Peyer's patch (tissue), 4 donors: ENCODE measurements at regions not wholly inside any gene's neighbourhood (a gene's known extent, or its start where the extent isn't known, plus 50 kb on each side); places are given as distances from the start of the nearest gene placed in this dataset.

Experiments
- POLR2A ChIP-seq, 2 donors: fragments of 450-650 bp; IDR thresholded peaks; one replicate each; pipeline ENCODE4 v1.5.1; 2017; ENCODE audit warnings: antibody characterized with exemption in 2 of 2, mild to moderate bottlenecking in 2 of 2, moderate library complexity in 2 of 2
- TF ChIP-seq, protein P1 (sequence below), 6 experiments: fragments of 450-650 bp in 4 of 6; fragments of 200-600 bp in 2 of 6; sonication (generic) in 1 of 6; IDR thresholded peaks; one replicate each; pipeline ENCODE4 v1.5.1; 2017 to 2019; ENCODE audit warnings: antibody characterized with exemption in 6 of 6, mild to moderate bottlenecking in 3 of 6, moderate library complexity in 1 of 6

DNA sequence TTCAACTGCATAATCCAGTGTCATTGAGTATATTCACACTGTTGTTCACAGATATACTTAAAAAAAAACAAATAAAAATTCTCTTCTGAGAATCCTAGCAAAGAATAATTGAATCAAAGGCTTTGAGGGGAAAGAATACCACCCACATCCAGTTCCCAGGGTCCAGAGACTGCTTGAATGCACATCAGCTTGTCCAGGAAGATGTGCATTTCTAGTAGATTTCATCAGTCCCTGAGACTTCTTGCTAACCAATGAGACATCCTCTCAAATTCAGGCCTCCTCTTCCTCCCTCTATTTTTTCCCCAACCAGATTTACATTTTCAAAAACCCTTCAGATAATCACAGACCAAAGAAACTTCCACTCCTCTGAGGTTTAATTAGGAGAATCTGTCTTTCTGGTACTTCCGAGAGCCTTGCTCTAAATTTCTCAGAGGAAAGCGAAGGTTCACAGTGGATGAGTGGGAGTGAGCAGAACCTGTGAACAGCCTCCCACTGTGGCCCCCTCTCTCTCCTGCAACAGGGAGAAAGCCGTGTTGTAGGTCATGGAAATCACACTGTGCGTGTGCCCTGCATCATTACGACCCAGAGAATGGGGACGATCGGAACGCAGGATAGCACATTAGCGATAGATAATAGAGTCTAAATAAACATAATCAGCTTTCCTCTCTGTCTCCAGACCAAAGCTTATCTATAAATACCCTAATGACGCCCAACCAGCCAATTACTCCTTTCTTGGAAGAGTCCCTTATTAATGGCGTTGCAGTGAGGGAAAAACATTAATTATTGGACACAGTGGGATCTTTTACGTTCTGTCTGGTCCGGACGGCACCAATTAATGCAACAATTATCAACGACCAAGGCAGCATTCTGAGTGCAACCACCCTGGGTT is 212.5 kb downstream of the EMX2 start:
- TF ChIP-seq, protein P1, sequence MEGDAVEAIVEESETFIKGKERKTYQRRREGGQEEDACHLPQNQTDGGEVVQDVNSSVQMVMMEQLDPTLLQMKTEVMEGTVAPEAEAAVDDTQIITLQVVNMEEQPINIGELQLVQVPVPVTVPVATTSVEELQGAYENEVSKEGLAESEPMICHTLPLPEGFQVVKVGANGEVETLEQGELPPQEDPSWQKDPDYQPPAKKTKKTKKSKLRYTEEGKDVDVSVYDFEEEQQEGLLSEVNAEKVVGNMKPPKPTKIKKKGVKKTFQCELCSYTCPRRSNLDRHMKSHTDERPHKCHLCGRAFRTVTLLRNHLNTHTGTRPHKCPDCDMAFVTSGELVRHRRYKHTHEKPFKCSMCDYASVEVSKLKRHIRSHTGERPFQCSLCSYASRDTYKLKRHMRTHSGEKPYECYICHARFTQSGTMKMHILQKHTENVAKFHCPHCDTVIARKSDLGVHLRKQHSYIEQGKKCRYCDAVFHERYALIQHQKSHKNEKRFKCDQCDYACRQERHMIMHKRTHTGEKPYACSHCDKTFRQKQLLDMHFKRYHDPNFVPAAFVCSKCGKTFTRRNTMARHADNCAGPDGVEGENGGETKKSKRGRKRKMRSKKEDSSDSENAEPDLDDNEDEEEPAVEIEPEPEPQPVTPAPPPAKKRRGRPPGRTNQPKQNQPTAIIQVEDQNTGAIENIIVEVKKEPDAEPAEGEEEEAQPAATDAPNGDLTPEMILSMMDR (IDR thresholded peaks at IDR 0.05), result no peak
- no peak for TF ChIP-seq POLR2A (IDR thresholded peaks at IDR 0.05)
